HAP-1 (cell line): ENCODE measurements at regions not wholly inside any gene's neighbourhood (a gene's known extent, or its start where the extent isn't known, plus 50 kb on each side); places are given as distances from the start of the nearest gene placed in this dataset.

Experiments used
- DNase-seq, 2 experiments: peaks; one replicate each; pipeline ENCODE4 v3.0.0-alpha.2; 2016 to 2020; ENCODE audit warnings: low spot score in 2 of 2
- H3K27me3 ChIP-seq: fragments of 250-450 bp; sonication (Bioruptor Pico); 2 replicates; pipeline ENCODE4 v1.5.1; 2020; ENCODE audit warnings: low read depth, mild to moderate bottlenecking, moderate library complexity
- H3K36me3 ChIP-seq: fragments of 250-450 bp; sonication (Bioruptor Pico); replicated peaks from 2 replicates; pipeline ENCODE4 v1.5.1; 2020; ENCODE audit warnings: mild to moderate bottlenecking
- H3K4me1 ChIP-seq: fragments of 250-450 bp; sonication (Bioruptor Pico); 2 replicates; pipeline ENCODE4 v1.5.1; 2020; ENCODE audit warnings: mild to moderate bottlenecking
- H3K4me3 ChIP-seq: fragments of 250-450 bp; sonication (Bioruptor Pico); 2 replicates; pipeline ENCODE4 v1.5.1; 2020; ENCODE audit warnings: mild to moderate bottlenecking, moderate library complexity
- H3K9me3 ChIP-seq: fragments of 250-450 bp; sonication (Bioruptor Pico); 2 replicates; pipeline ENCODE4 v1.5.1; 2020; ENCODE audit warnings: mild to moderate bottlenecking, moderate library complexity
- in situ Hi-C: fragments of 300-500 bp; cut with MboI; formaldehyde crosslinking; loops from 3 replicates; pipeline ENCODE4 v1.14.3; 2020; ENCODE audit warnings: low sequenced_read_pairs, inconsistent platforms, mixed read lengths

DNA sequence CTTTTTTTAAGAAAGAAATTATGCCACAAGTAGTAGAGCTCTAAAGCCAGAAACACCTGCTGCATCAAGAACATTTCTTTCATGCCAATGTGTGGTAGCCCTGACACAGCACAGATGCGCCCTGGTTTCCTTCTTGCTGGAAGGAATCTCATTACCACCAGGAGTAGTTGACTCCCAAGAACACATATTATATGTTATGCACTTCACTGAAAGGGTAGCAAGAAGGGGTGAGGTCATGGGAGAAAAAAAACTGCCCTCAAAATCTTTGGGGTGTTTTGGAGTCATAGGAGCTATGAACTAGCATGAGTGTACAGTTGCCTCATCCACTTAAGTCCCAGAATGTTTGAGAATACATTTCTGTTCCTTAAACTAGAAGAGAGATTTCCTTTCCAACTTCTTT, 185.8 kb upstream of the C1QTNF7 start:
- no peak for DNase-seq
- in situ Hi-C loops = no loop called here
- Histone ChIP-seq H3K4me3 (no peak overlapping the region), H3K27me3 (0 out of 2 replicates have a peak, but pooled peaks cover 5% of the 10 kb centered on the region), H3K9me3 (no peaks in the 10 kb centered on the region), H3K36me3 (no peaks in the 10 kb centered on the region), H3K4me1 (no peaks in the 10 kb centered on the region)

DNA sequence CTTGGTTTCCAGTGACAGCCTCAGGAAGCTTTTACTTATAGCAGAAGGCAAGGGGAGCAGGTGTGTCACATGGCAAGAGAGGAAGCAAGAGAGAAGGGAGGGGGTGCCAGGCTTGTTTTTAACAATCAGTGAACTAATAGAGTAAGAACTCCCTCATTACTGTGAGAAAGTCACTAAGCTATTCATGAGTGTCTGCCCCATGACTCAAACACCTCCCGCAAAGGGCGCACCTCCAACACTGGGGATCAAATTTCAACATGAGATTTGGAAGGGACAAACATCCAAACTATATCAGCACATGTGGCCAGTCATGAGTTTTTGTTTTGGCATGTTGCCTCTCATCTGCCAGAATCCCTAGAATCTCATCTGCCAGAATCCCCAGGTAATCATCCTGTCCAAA, 183.5 kb upstream of the C1QTNF7 start:
- no peak overlapping the region for H3K4me3 ChIP-seq
- 0 out of 2 replicates have a peak, but pooled peaks cover 5% of the 10 kb centered on the region for H3K27me3 ChIP-seq
- no peaks in the 10 kb centered on the region for H3K4me1 ChIP-seq
- DNase-seq = no peak
- H3K9me3 ChIP-seq = no peaks in the 10 kb centered on the region
- in situ Hi-C loops = no loop called here
- no peaks in the 10 kb centered on the region for H3K36me3 ChIP-seq

DNA sequence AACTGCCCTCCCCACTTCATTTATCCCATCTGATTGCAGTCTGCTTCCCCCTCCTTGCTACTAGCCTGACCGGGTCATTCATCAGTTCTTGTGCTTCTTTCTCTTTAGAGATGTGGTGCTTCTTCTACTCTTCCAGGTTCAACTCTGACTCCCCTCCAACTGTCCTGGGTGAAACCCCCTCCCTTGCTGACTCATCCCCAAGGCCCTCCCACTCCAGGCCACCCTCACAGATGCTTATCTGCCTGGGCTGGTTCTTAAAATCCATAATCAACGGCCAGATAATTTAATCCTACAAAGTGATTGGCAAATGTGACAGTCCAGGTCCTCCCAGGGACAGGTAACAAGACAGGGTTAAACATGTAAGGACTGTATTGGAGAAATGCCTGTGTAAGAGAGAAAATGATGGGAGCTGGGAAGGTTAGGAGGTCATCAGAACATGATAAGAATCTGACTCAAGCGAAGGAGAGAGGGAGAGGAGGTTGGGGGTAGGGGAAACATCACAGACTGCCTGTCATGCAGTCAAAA, 182.8 kb upstream of the C1QTNF7 start:
- H3K4me3 ChIP-seq = no peak overlapping the region
- H3K9me3 ChIP-seq = no peaks in the 10 kb centered on the region
- H3K27me3 ChIP-seq = 0 out of 2 replicates have a peak, but pooled peaks cover 5% of the 10 kb centered on the region
- DNase-seq = no peak
- in situ Hi-C loops = no loop called here
- H3K4me1 ChIP-seq = no peaks in the 10 kb centered on the region
- H3K36me3 ChIP-seq = no peaks in the 10 kb centered on the region

DNA sequence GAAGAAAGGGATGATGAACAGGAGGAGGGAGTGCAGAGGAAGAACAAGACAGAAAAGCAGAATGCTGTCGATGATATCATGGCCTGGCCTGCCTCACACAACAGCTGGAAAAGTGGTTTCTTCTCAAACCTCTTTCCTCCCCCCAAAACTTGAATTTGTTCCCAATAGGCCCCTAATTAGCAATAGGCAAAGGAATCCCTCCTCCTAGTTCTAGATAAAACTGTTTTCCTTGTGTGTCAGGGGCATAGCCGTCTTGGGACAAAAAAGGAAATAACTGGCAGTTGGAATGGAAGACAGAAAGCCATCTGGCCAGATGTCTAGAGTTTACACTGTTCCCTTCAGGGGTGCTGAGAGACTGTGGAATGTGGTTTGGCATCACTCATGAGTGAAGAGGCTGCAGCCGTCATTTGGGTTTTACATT, 177.8 kb upstream of the C1QTNF7 start:
- H3K9me3 ChIP-seq = no peaks in the 10 kb centered on the region
- H3K27me3 ChIP-seq = no peaks in the 10 kb centered on the region
- H3K4me1 ChIP-seq = no peaks in the 10 kb centered on the region
- no peak overlapping the region for H3K4me3 ChIP-seq
- no peak for DNase-seq
- no peaks in the 10 kb centered on the region for H3K36me3 ChIP-seq
- in situ Hi-C loops = no loop called here

DNA sequence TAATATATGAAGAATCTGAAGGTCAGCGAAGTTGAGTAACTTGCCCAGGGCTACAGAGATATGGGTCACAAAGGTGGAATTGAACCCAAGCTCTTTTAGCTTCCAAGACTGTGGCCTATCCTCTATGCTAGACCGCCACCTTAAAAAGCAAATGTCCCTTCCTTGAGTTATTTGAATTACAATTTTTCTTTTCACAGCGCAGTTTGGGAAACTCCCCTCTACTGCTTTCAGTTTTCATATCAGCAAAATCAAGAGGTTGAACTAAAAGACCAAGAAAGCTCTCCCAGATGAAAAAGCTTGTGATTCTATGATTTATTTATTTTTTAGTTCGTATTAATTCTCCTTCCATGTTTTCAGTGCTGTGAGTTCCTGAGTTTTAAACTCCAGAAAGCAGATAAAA, 174.5 kb upstream of the C1QTNF7 start:
- Histone ChIP-seq H3K36me3 (no peaks in the 10 kb centered on the region), H3K9me3 (no peaks in the 10 kb centered on the region), H3K4me1 (no peaks in the 10 kb centered on the region), H3K27me3 (0 out of 2 replicates have a peak, but pooled peaks cover 2% of the 10 kb centered on the region), H3K4me3 (no peak overlapping the region)
- no peak for DNase-seq
- in situ Hi-C loops = no loop called here

DNA sequence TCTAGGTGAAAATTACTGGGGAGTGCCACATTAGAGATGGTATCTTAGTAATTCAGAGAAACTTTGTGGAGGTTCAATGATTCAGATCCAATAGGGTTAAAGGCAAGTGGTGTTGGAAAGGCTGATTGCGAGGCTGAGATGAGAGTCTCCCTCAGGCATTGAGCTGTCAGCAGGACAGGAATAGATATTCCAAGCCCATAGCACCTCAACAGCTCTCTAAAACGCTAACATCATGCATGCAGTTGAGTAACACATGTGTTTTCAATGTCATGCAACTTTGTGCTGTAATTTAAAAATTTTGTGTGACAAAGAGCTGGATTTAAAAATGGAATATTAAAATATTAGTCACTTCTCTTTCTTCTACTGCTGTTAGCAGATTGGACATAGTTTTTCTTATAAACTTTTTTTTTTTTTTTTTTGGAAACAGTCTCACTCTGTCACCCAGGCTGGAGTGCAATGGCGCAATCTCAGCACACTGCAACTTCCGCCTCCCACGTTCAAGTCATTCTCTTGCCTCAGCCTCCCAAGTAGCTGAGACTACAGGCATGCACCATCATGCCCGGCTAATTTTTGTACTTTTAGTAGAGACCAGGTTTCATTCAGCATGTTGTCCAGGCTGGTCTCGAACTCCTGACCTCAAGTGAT, 173.5 kb upstream of the C1QTNF7 start:
- Histone ChIP-seq H3K4me1 (no peaks in the 10 kb centered on the region), H3K4me3 (no peak overlapping the region), H3K27me3 (0 out of 2 replicates have a peak, but pooled peaks cover 2% of the 10 kb centered on the region), H3K36me3 (no peaks in the 10 kb centered on the region), H3K9me3 (no peaks in the 10 kb centered on the region)
- DNase-seq = no peak
- in situ Hi-C loops = no loop called here

DNA sequence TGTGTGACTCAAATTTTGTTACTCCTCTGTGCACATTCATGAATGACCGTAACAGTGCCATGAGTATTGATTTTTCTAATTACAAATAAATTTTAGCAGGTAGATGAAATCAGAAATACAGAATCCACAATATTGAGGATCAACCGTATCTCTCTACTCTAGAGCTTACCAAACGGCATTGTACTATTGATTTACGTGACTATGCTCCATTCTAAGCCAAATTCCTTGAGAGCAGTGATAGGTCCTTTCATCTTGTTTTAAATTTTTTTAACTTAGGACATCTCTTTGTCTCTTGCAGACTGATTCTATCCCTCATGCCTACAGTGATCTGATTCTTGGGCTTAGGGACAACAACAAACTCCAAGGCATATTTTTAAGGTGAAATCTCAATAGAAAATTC, 172.3 kb upstream of the C1QTNF7 start:
- Histone ChIP-seq H3K36me3 (no peaks in the 10 kb centered on the region), H3K4me1 (no peaks in the 10 kb centered on the region), H3K9me3 (no peaks in the 10 kb centered on the region), H3K27me3 (0 out of 2 replicates have a peak, but pooled peaks cover 2% of the 10 kb centered on the region), H3K4me3 (no peak overlapping the region)
- no peak for DNase-seq
- in situ Hi-C loops = no loop called here

DNA sequence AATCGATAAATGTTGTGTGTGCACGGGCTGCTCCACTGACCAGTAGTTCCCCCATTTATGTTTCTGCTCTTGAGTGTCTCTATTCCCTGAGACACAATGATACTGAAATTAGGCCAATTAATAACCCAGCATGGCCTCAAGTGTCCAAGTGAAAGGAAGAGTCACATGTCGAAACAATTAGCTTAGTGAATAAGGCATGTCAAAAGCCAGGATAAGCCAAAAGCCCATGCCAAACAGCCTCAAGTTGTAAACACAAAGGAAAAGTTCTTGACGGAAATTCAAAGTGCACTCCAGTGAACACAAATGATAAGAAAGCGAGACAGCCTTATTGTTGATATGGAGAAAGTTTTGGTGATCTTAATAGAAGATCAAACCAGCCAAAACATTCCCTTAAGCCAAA, 167.1 kb upstream of the C1QTNF7 start:
- 0 out of 2 replicates have a peak, but pooled peaks cover 2% of the 10 kb centered on the region for H3K27me3 ChIP-seq
- no peak for DNase-seq
- no peaks in the 10 kb centered on the region for H3K4me1 ChIP-seq
- no peaks in the 10 kb centered on the region for H3K9me3 ChIP-seq
- H3K4me3 ChIP-seq = no peak overlapping the region
- in situ Hi-C loops = no loop called here
- H3K36me3 ChIP-seq = no peaks in the 10 kb centered on the region

DNA sequence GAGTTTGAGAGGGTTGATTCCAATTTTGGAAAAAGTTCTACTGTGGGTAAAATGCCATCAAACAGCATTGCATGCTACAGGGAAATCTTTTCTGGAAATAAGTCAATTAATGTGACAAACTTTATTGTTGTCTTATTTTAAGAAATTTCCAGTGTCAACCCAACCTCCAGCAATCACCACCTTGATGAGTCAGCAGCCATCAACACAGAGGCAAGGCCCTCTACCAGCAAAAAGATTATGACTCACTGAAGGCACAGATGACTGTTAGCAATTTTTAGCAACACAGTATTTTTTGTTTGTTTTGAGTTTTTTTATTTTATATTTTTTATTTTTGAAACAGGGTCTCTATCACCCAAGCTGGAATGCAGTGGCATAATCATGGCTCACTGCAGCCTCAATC, 165.4 kb upstream of the C1QTNF7 start:
- H3K36me3 ChIP-seq = no peaks in the 10 kb centered on the region
- no peaks in the 10 kb centered on the region for H3K4me1 ChIP-seq
- in situ Hi-C loops = no loop called here
- H3K27me3 ChIP-seq = 0 out of 2 replicates have a peak, but pooled peaks cover 2% of the 10 kb centered on the region
- no peak for DNase-seq
- H3K4me3 ChIP-seq = no peak overlapping the region
- no peaks in the 10 kb centered on the region for H3K9me3 ChIP-seq

DNA sequence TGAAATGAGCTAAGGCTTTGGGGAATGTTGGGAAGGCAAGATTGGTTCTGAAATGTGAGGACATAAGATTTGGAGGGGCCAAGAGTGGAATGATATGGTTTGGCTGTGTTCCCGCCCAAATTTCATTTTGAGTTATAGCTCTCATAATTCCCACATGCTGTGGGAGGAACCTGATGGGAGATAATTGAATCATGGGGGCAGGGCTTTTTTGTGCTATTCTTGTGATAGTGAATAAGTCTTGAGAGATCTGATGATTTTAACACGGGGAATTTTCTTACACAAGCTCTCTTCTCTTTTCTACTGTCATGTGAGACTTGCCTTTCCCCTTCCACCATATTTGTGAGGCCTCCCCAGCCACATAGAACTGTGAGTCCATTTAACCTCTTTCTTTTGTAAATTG, 157.6 kb upstream of the C1QTNF7 start:
- no peaks in the 10 kb centered on the region for H3K36me3 ChIP-seq
- DNase-seq = no peak
- no peaks in the 10 kb centered on the region for H3K27me3 ChIP-seq
- no peak overlapping the region for H3K4me3 ChIP-seq
- in situ Hi-C loops = no loop called here
- H3K4me1 ChIP-seq = no peaks in the 10 kb centered on the region
- H3K9me3 ChIP-seq = no peaks in the 10 kb centered on the region

DNA sequence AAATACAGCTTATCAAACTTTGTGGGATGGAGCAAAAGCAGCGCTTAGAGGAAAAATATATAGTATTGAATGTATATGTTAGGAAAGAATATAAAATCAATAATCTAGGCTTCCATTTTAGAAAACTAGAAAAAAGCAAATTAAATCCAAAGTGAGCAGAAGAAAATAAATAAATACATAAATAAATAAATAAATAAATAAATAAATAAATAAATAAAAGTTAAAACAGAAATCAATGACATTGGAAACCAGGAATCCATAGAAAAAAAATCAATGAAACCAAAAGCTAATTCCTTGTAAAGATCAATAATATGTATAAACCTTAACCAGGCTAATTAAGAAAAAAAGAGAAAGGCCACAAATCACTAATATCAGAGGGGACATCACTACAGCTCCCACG, 141.8 kb upstream of the C1QTNF7 start:
- no peak for DNase-seq
- in situ Hi-C loops = no loop called here
- Histone ChIP-seq H3K4me1 (no peaks in the 10 kb centered on the region), H3K9me3 (no peaks in the 10 kb centered on the region), H3K36me3 (no peaks in the 10 kb centered on the region), H3K27me3 (no peaks in the 10 kb centered on the region), H3K4me3 (no peak overlapping the region)

DNA sequence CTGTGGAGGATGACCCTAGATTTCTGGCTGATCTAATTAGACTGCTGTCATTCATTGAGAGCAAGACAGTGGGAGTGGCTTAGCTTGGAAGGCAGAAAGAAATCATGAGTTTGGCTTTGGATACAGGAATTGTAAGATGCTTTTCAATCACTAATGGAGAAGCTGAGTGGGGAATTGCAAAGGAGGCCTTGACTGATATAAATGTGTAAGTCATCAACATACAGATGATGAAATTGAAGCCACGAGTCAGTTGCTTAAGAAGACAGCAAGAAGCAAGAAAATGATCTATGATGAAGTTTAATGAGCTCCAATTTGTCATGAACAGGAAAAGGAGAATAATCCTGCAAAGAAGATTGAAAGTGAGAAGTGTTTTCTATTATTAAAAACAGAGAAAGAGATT, 136.7 kb upstream of the C1QTNF7 start:
- in situ Hi-C loops = no loop called here
- Histone ChIP-seq H3K4me3 (no peak overlapping the region), H3K9me3 (no peaks in the 10 kb centered on the region), H3K4me1 (no peaks in the 10 kb centered on the region), H3K36me3 (no peaks in the 10 kb centered on the region), H3K27me3 (no peaks in the 10 kb centered on the region)
- DNase-seq = no peak

DNA sequence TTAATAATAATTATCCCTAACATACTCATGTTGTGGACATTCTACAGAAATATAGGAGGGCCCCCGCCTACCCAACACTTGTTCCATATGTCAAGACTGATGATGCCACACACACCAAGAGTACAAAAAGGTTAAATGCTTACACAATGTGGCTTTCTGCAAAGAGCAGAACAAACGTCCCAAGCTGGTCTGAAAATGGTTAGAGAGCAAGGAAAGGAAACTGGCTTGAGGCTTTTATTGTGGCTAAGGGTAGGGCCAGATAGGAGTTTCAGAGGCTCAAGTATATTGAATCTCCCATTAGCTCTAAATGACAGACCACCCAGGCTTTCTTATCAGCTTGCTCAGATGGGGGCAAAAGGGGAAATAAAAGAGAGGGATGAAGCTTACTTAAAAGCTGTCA, 134.1 kb upstream of the C1QTNF7 start:
- no peaks in the 10 kb centered on the region for H3K9me3 ChIP-seq
- in situ Hi-C loops = no loop called here
- no peaks in the 10 kb centered on the region for H3K36me3 ChIP-seq
- no peak overlapping the region for H3K4me3 ChIP-seq
- no peaks in the 10 kb centered on the region for H3K4me1 ChIP-seq
- DNase-seq = no peak
- no peaks in the 10 kb centered on the region; the same call in 1 of the 2 replicates for H3K27me3 ChIP-seq

DNA sequence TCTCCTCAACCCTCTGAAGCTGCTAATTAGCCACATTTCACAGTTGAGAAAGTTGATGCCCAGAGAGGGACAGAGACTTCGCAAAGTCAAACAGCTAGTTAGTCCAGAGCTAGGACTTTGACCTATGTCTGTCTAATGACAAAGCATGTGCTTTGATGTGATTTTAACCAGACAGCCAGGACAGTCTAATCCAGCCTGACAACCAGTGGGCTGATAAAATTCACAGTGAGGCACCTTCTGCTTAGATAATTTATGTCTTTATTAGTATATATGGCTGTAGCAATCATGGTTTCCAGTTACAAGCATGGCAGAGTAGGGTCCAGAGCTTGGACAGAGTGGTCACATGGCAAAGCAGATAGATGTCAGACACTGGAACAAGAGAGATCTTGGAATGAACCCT, 133.6 kb upstream of the C1QTNF7 start:
- DNase-seq = no peak
- no peak overlapping the region for H3K4me3 ChIP-seq
- no peaks in the 10 kb centered on the region for H3K36me3 ChIP-seq
- H3K9me3 ChIP-seq = no peaks in the 10 kb centered on the region
- H3K4me1 ChIP-seq = no peaks in the 10 kb centered on the region
- in situ Hi-C loops = no loop called here
- H3K27me3 ChIP-seq = no peaks in the 10 kb centered on the region; the same call in 1 of the 2 replicates

DNA sequence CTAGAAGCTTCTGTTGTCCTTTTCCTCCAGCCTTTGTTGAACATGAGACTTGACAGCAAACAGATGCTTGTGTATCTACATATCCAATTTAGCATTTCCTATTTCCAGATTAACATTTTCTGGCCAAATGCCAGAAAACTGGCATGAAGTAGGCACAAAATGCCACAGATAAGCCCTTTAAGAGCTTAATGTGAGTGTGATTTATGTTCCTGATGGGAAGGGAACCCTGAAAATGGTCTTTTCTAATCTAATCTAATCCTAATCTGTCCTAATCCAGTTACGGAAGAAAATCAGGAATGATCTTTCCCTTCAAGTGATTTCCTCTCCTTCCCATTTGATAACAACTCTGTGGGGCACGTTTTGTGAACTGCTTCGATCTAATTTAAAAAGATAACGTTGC, 133.0 kb upstream of the C1QTNF7 start:
- Histone ChIP-seq H3K4me3 (no peak overlapping the region), H3K36me3 (no peaks in the 10 kb centered on the region), H3K9me3 (no peaks in the 10 kb centered on the region), H3K27me3 (no peaks in the 10 kb centered on the region; the same call in 1 of the 2 replicates), H3K4me1 (no peaks in the 10 kb centered on the region)
- in situ Hi-C loops = no loop called here
- DNase-seq = no peak
